A549 (cell line): ENCODE measurements at regions not wholly inside any gene's neighbourhood (a gene's known extent, or its start where the extent isn't known, plus 50 kb on each side); places are given as distances from the start of the nearest gene placed in this dataset.

Experiments
- ATAC-seq, 2 experiments: fragments of 200-7000 bp in 1 of 2; fragments of >200 bp in 1 of 2; cut with Nextera tagmentation in 1 of 2; cut with Tn5 transposase in 1 of 2; 3 replicates each; pipeline versions ENCODE4 v1.8.0 to v1.9.1; 2018 to 2020; ENCODE audit warnings: mild to moderate bottlenecking in 1 of 2, moderate library complexity in 1 of 2
- CTCF ChIA-PET: fragments of 300-600 bp; sonication (Branson Sonifier 250); formaldehyde crosslinking; extraction: SDS; loops from one replicate; lab custom pipeline; 2021; ENCODE audit warnings: antibody characterized with exemption, inconsistent platforms; lab: Yijun Ruan, JAX
- POLR2A ChIA-PET: fragments of 350-600 bp; formaldehyde crosslinking; extraction: SDS; loops from one replicate; lab custom pipeline; 2021; ENCODE audit warnings: antibody characterized with exemption, inconsistent platforms; lab: Yijun Ruan, JAX
- DNase-seq, 2 experiments: peaks; one replicate each; pipeline versions ENCODE4 v3.0.0 to v3.0.0-alpha.2; 2011 to 2016; ENCODE audit warnings: low read depth in 1 of 2, low spot score in 1 of 2
- FAIRE-seq: peaks from 2 replicates; lab custom pipeline; 2011; peaks lifted over from hg19 to GRCh38; lab: Jason Lieb, UNC
- H3K27ac ChIP-seq, 2 experiments: fragments of >200 bp; sonication (Bioruptor Twin); formaldehyde crosslinking; 3 replicates each; pipeline ENCODE4 v1.5.1; 2016 to 2017
- H3K4me1 ChIP-seq: fragments of >200 bp; sonication (Bioruptor Twin); formaldehyde crosslinking; 3 replicates; pipeline ENCODE4 v1.6.1; 2016
- H3K4me2 ChIP-seq: fragments of >200 bp; sonication (Bioruptor Twin); formaldehyde crosslinking; 3 replicates; pipeline ENCODE4 v1.6.1; 2016
- H3K4me3 ChIP-seq: fragments of >200 bp; sonication (Bioruptor Twin); formaldehyde crosslinking; 3 replicates; pipeline ENCODE4 v1.5.1; 2016
- H3K9me3 ChIP-seq: fragments of >200 bp; sonication (Bioruptor Twin); formaldehyde crosslinking; 3 replicates; pipeline ENCODE4 v1.6.1; 2016
- CBX2 ChIP-seq: fragments of 200-600 bp; sonication (generic); IDR thresholded peaks from 2 replicates; pipeline ENCODE4 v1.6.1; 2016; ENCODE audit warnings: low read depth, mild to moderate bottlenecking, borderline replicate concordance
- FOSB ChIP-seq: fragments of 250-450 bp; sonication (Bioruptor Pico); IDR thresholded peaks from 2 replicates; pipeline ENCODE4 v1.5.0; 2020; ENCODE audit warnings: mild to moderate bottlenecking, moderate library complexity
- HDAC2 ChIP-seq: fragments of 200-600 bp; sonication (generic); IDR thresholded peaks from 2 replicates; pipeline ENCODE4 v1.6.1; 2016
- HEYL ChIP-seq: fragments of 250-450 bp; sonication (Bioruptor Pico); IDR thresholded peaks from 2 replicates; pipeline ENCODE4 v1.8.0; 2021; ENCODE audit warnings: mild to moderate bottlenecking, moderate library complexity
- JUNB ChIP-seq: fragments of >200 bp; sonication (Bioruptor Twin); formaldehyde crosslinking; IDR thresholded peaks from 2 replicates; pipeline ENCODE4 v1.6.1; 2016
- KDM1A ChIP-seq: fragments of 200-600 bp; sonication (generic); IDR thresholded peaks from 2 replicates; pipeline ENCODE4 v1.6.1; 2016; ENCODE audit warnings: low read depth, mild to moderate bottlenecking
- PHF8 ChIP-seq: fragments of 200-600 bp; sonication (generic); IDR thresholded peaks from 2 replicates; pipeline ENCODE4 v1.6.1; 2016; ENCODE audit warnings: low read depth, mild to moderate bottlenecking, antibody characterized with exemption, moderate library complexity, borderline replicate concordance
- POLR2AphosphoS2 ChIP-seq: conservative IDR thresholded peaks from 2 replicates; pipeline ENCODE4 v1.6.1; 2012; ENCODE audit warnings: low read length, improper control_type of control experiment, inconsistent platforms
- ZNF302 ChIP-seq: fragments of 250-450 bp; sonication (Bioruptor Pico); IDR thresholded peaks from 2 replicates; pipeline ENCODE4 v1.9.0; 2021; ENCODE audit warnings: inconsistent platforms, mild to moderate bottlenecking, moderate library complexity
- WGBS: methylation state at CpG from one replicate; pipeline ENCODE4 v1.1.6; 2017; ENCODE audit errors: missing lambda C conversion rate; 5-methylcytosine and 5-hydroxymethylcytosine counted together
- TF ChIP-seq, protein P1 (sequence below): fragments of 150-350 bp; IDR thresholded peaks from 2 replicates; pipeline ENCODE4 v1.6.1; 2014; ENCODE audit warnings: low read depth, mild to moderate bottlenecking, low read length
- TF ChIP-seq, protein P2 (sequence below): fragments of 250-450 bp; sonication (Bioruptor Pico); IDR thresholded peaks from 2 replicates; pipeline ENCODE4 v1.5.0; 2021; ENCODE audit warnings: mild to moderate bottlenecking, moderate library complexity, borderline replicate concordance
- TF ChIP-seq, protein P3 (sequence below): fragments of 200-600 bp; sonication (generic); IDR thresholded peaks from 2 replicates; pipeline ENCODE4 v1.6.1; 2016; ENCODE audit warnings: antibody characterized with exemption, mild to moderate bottlenecking, moderate library complexity
- TF ChIP-seq, protein P4 (sequence below): fragments of 450-650 bp; IDR thresholded peaks from 2 replicates; pipeline ENCODE4 v1.6.1; 2014; ENCODE audit warnings: antibody characterized with exemption
- TF ChIP-seq, protein P5 (sequence below): fragments of >200 bp; sonication (Bioruptor Twin); formaldehyde crosslinking; IDR thresholded peaks from 3 replicates; pipeline ENCODE4 v1.6.1; 2016

DNA sequence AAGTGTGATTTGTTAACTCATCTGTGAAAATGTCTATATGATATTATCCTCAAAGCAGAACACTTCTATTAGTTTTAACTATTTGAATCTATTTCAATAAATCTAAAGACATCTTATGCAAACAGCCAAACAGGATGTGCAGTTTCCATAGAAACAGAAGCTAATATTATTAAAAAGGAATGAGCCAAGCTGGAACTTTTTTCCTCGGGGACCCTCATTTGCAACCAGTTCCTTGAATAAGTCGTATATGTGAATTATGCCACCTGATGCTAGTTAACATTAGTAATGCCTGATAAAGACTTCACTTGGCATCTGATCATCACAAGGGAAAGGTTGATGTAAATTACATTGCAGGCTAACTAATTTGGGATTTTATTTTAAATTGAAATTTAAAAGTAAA lies 216.9 kb upstream of the SMLR1 start:
- ChIA-PET POLR2A (no interaction called here), CTCF (no interaction called here)
- ATAC-seq (no peak), FAIRE-seq (no peak), DNase-seq (no peak)
- Histone ChIP-seq H3K9me3 (no peaks in the 10 kb centered on the region), H3K4me3 (no peak overlapping the region), H3K4me2 (no peak overlapping the region), H3K4me1 (no peaks in the 10 kb centered on the region), H3K27ac (no peak overlapping the region)
- TF ChIP-seq, protein P1, sequence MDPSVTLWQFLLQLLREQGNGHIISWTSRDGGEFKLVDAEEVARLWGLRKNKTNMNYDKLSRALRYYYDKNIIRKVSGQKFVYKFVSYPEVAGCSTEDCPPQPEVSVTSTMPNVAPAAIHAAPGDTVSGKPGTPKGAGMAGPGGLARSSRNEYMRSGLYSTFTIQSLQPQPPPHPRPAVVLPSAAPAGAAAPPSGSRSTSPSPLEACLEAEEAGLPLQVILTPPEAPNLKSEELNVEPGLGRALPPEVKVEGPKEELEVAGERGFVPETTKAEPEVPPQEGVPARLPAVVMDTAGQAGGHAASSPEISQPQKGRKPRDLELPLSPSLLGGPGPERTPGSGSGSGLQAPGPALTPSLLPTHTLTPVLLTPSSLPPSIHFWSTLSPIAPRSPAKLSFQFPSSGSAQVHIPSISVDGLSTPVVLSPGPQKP = no peak
- TF ChIP-seq JUNB (no peak), FOSB (CRISPR knock-in tag) (no peak)
- TF ChIP-seq, protein P2, sequence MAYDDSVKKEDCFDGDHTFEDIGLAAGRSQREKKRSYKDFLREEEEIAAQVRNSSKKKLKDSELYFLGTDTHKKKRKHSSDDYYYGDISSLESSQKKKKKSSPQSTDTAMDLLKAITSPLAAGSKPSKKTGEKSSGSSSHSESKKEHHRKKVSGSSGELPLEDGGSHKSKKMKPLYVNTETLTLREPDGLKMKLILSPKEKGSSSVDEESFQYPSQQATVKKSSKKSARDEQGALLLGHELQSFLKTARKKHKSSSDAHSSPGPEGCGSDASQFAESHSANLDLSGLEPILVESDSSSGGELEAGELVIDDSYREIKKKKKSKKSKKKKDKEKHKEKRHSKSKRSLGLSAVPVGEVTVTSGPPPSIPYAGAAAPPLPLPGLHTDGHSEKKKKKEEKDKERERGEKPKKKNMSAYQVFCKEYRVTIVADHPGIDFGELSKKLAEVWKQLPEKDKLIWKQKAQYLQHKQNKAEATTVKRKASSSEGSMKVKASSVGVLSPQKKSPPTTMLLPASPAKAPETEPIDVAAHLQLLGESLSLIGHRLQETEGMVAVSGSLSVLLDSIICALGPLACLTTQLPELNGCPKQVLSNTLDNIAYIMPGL (CRISPR knock-in tag) = no peak
- whole genome bisulfite sequencing = 29% methylated on average over 2 of the region's 2 CpGs

DNA sequence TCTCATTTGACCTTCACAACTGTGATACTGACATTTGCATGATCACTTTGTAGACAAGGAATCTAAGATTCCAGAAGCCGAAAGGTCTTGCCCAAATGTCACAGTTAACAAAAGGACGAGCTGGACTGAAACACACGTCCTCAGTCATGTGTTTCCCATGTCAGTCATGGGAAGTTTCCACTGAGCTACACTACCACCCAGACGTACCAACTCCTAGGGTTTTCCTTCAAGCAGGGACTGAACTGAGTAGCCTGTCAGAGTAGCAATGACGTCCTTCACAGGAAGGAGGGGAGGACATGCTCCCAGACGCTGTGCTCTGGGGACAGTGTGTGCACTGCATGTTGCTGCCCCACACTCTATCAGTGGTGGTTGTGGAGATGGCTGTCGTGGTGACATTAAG lies 215.8 kb upstream of the SMLR1 start:
- ChIA-PET CTCF (no interaction called here), POLR2A (no interaction called here)
- ATAC-seq = no peak

DNA sequence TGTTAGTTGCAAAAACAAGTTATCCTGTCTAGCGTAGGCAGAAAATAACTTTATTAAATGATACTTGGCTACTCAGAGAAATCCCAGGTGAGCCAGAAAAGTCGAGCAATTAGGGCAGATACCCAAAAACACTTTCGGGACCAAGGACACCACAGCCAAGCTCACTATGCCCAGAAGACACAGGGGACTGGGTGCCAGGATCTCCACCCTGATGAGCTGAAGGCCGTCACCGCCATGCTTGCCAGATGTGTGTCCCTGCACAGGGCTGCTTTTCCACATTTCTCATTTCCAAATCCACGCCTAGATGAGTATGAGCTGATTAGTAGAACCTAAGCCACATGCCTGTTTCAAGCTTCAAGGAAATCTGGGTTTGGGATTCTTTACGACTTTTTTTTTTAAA lies 214.0 kb upstream of the SMLR1 start:
- DNase-seq = no peak
- Histone ChIP-seq H3K4me2 (no peak overlapping the region), H3K4me3 (no peak overlapping the region), H3K9me3 (no peaks in the 10 kb centered on the region), H3K4me1 (no peaks in the 10 kb centered on the region), H3K27ac (no peak overlapping the region)
- POLR2A ChIA-PET = no interaction called here
- CTCF ChIA-PET = no interaction called here
- no peak for FAIRE-seq
- no peak for ATAC-seq
- TF ChIP-seq KDM1A (no peak), POLR2AphosphoS2 (no peak), PHF8 (no peak), CBX2 (no peak), HEYL (CRISPR knock-in tag) (no peak)
- TF ChIP-seq, protein P3, sequence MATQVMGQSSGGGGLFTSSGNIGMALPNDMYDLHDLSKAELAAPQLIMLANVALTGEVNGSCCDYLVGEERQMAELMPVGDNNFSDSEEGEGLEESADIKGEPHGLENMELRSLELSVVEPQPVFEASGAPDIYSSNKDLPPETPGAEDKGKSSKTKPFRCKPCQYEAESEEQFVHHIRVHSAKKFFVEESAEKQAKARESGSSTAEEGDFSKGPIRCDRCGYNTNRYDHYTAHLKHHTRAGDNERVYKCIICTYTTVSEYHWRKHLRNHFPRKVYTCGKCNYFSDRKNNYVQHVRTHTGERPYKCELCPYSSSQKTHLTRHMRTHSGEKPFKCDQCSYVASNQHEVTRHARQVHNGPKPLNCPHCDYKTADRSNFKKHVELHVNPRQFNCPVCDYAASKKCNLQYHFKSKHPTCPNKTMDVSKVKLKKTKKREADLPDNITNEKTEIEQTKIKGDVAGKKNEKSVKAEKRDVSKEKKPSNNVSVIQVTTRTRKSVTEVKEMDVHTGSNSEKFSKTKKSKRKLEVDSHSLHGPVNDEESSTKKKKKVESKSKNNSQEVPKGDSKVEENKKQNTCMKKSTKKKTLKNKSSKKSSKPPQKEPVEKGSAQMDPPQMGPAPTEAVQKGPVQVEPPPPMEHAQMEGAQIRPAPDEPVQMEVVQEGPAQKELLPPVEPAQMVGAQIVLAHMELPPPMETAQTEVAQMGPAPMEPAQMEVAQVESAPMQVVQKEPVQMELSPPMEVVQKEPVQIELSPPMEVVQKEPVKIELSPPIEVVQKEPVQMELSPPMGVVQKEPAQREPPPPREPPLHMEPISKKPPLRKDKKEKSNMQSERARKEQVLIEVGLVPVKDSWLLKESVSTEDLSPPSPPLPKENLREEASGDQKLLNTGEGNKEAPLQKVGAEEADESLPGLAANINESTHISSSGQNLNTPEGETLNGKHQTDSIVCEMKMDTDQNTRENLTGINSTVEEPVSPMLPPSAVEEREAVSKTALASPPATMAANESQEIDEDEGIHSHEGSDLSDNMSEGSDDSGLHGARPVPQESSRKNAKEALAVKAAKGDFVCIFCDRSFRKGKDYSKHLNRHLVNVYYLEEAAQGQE = no peak
- 45% methylated on average over 7 of the region's 7 CpGs for WGBS

More for the DNA sequence above, 215.8 kb upstream of the SMLR1 start:
- TF ChIP-seq KDM1A (no peak), HDAC2 (no peak), ZNF302 (CRISPR knock-in tag) (no peak), CBX2 (no peak)
- TF ChIP-seq, protein P4, sequence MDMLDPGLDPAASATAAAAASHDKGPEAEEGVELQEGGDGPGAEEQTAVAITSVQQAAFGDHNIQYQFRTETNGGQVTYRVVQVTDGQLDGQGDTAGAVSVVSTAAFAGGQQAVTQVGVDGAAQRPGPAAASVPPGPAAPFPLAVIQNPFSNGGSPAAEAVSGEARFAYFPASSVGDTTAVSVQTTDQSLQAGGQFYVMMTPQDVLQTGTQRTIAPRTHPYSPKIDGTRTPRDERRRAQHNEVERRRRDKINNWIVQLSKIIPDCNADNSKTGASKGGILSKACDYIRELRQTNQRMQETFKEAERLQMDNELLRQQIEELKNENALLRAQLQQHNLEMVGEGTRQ = no peak
- TF ChIP-seq, protein P5, sequence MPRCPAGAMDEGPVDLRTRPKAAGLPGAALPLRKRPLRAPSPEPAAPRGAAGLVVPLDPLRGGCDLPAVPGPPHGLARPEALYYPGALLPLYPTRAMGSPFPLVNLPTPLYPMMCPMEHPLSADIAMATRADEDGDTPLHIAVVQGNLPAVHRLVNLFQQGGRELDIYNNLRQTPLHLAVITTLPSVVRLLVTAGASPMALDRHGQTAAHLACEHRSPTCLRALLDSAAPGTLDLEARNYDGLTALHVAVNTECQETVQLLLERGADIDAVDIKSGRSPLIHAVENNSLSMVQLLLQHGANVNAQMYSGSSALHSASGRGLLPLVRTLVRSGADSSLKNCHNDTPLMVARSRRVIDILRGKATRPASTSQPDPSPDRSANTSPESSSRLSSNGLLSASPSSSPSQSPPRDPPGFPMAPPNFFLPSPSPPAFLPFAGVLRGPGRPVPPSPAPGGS = no peak
- Histone ChIP-seq H3K4me1 (no peaks in the 10 kb centered on the region), H3K4me3 (no peak overlapping the region), H3K27ac (no peak overlapping the region), H3K9me3 (no peaks in the 10 kb centered on the region), H3K4me2 (no peak overlapping the region)
- 32% methylated on average over 7 of the region's 7 CpGs for WGBS
- DNase-seq (no peak), FAIRE-seq (no peak)
